Mucosa of rectum (tissue), 2 donors: ENCODE measurements at regions not wholly inside any gene's neighbourhood (a gene's known extent, or its start where the extent isn't known, plus 50 kb on each side); places are given as distances from the start of the nearest gene placed in this dataset.
"Not testable (repeated sequence)": the region's sequence is repeated elsewhere in the genome, so short reads cannot be mapped to it uniquely, and the experiment has no call there.

Source experiments
- H3K27ac ChIP-seq, 2 donors: one replicate each; pipeline ENCODE4 v1.7.0; 2013; ENCODE audit warnings: inconsistent platforms in 2 of 2, low read depth in 2 of 2, low read length in 2 of 2
- H3K27me3 ChIP-seq, 2 donors: one replicate each; pipeline ENCODE4 v1.7.0; 2013; ENCODE audit warnings: low read length in 2 of 2; ENCODE audit not compliant: control insufficient read depth in 2 of 2, insufficient read depth in 2 of 2
- H3K36me3 ChIP-seq, 2 donors: one replicate each; pipeline ENCODE4 v1.7.0; 2013; ENCODE audit warnings: low read length in 2 of 2; ENCODE audit not compliant: control insufficient read depth in 2 of 2, insufficient read depth in 2 of 2
- H3K4me1 ChIP-seq, 2 donors: one replicate each; pipeline ENCODE4 v1.7.0; 2013; ENCODE audit warnings: low read length in 2 of 2, mild to moderate bottlenecking in 1 of 2; ENCODE audit not compliant: control insufficient read depth in 2 of 2, insufficient read depth in 2 of 2
- H3K4me3 ChIP-seq, 2 donors: one replicate each; pipeline ENCODE4 v1.7.0; 2013; ENCODE audit warnings: low read length in 2 of 2
- H3K9ac ChIP-seq, 2 donors: one replicate each; pipeline ENCODE4 v1.7.0; 2013; ENCODE audit warnings: low read length in 2 of 2, low read depth in 1 of 2, mild to moderate bottlenecking in 1 of 2
- H3K9me3 ChIP-seq, 2 donors: one replicate each; pipeline ENCODE4 v1.7.0; 2013; ENCODE audit warnings: low read length in 2 of 2; ENCODE audit not compliant: control insufficient read depth in 2 of 2
- donor health status: healthy.
- donor health status: Normal muscosa, but diverticular disease.

DNA sequence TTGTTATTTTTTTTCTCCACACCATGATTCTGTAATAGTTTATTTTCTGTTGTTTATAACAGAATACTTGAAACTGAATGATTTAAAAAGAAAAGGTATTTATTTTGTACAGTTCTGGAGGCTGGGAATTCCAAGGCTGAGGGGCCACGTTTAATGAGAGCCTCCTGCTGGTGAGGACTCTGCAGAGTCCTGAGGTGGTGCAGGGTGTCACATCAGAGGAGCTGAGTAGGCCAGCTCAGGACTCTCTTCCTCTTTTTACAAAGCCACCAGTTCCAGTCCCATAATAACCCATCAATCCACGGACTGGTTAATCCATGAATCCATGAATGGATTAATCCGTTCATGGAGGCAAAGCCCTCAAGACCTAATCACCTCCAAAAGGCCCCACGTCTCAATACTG, 71.6 kb downstream of the TFAP2A start:
- H3K27me3 ChIP-seq, result no peaks in the 10 kb centered on the region
- no peak overlapping the region for H3K9ac ChIP-seq
- no peak overlapping the region for H3K27ac ChIP-seq
- no peaks in the 10 kb centered on the region for H3K9me3 ChIP-seq
- no peak overlapping the region for H3K4me3 ChIP-seq
- H3K4me1 ChIP-seq, result no peaks in the 10 kb centered on the region
- H3K36me3 ChIP-seq, result no peaks in the 10 kb centered on the region

DNA sequence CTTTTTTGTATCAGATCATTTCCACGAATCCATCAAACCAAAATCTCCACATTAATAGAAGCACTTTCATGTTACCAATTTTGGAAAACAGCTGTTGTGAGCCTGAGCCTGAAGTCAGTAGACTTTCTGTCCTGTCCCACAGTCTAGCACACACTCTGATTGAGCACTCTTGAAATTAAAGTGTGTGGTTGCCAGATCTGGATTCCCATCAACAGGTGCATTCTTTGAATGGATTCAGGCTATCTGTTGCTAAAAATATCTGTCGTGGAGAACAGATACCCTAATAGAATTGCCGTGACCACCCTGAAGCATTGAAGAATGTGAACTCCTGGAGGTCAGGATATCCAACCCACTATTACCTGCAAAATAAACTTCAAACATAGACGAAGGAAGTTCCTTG, 73.3 kb downstream of the TFAP2A start:
- no peaks in the 10 kb centered on the region for H3K27me3 ChIP-seq
- H3K36me3 ChIP-seq, result no peaks in the 10 kb centered on the region
- no peak overlapping the region for H3K9ac ChIP-seq
- H3K4me3 ChIP-seq, result no peak overlapping the region
- no peaks in the 10 kb centered on the region for H3K9me3 ChIP-seq
- no peaks in the 10 kb centered on the region for H3K4me1 ChIP-seq
- no peak overlapping the region for H3K27ac ChIP-seq

- no peak overlapping the region for H3K27ac ChIP-seq
- no peaks in the 10 kb centered on the region for H3K4me1 ChIP-seq
- H3K9ac ChIP-seq, result no peak overlapping the region
- no peaks in the 10 kb centered on the region for H3K36me3 ChIP-seq
- no peaks in the 10 kb centered on the region for H3K9me3 ChIP-seq
- no peaks in the 10 kb centered on the region for H3K27me3 ChIP-seq
- no peak overlapping the region for H3K4me3 ChIP-seq
These were observed 76.7 kb downstream of the TFAP2A start for GRCh38 chr6:10338151-10338550.

DNA sequence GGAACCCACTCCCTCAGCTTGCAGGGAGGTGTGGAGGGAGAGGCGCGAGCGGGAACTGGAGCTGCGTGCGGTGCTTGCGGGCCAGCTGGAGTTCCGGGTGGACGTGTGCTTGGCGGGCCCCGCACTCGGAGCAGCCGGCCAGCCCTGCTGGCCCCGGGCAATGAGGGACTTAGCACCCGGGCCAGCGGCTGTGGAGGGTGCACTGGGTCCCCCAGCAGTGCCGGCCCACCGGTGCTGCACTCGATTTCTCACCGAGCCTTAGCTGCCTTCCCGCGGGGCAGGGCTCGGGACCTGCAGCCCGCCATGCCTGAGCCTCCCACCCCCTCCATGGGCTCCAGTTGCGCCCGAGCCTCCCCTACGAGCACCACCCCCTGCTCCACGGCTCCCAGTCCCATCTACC, 77.5 kb downstream of the TFAP2A start:
- not testable (repeated sequence) for H3K4me1 ChIP-seq, H3K27ac ChIP-seq, H3K9me3 ChIP-seq, H3K4me3 ChIP-seq, H3K36me3 ChIP-seq, H3K27me3 ChIP-seq, H3K9ac ChIP-seq

DNA sequence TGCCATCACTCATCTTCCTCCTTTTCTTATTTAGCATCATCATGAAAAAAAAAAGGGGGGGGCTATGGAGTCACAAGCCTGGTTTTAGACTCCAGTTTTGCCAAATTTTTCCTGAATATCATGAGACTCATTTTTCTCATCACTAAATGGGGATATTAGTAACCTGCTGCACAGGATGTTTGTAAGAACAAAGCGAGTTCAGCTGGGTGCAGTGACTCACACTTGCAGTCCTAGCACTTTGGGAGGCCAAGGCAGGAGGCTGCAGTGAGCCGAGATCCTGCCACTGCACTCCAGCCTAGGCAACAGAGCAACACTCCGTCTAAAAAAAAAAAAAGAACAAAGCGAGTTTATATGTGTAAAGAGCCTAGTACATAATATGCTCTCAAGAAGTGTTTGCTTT, 82.8 kb downstream of the TFAP2A start:
- Histone ChIP-seq H3K36me3 (no peaks in the 10 kb centered on the region), H3K27ac (no peak overlapping the region), H3K4me3 (no peak overlapping the region), H3K9me3 (no peaks in the 10 kb centered on the region), H3K27me3 (no peaks in the 10 kb centered on the region), H3K9ac (no peak overlapping the region), H3K4me1 (no peaks in the 10 kb centered on the region)

DNA sequence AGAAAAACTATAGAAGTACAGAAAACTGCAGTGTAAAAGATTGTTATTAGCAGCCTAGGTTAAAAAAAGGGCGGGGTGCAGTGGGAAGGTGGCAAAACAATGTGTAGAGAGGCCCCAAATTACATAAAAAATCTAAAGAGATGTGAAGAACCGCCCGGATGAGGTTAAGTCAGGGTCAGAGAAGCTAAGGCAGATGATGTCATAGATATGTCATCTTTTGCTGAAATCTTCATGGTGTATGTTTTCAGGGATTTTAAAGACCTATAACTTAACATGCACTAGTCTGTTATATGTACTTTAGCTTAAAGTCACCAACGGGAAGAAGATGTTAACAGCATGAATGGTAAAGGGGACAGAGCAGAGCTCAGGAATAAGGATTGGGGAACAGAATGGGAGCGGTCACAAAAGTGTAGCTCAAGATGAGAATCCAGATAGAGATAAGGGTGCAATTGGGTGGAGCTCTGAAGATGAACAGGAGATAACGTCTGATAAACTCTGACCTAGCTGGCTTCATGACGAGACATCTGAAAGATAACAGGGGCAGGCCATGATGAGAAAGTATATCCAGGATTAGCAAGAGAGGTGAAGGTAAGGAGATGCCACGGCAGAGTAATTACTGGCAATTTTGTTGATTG, 83.4 kb downstream of the TFAP2A start:
- Histone ChIP-seq H3K27me3 (no peaks in the 10 kb centered on the region), H3K36me3 (no peaks in the 10 kb centered on the region), H3K4me1 (no peaks in the 10 kb centered on the region), H3K27ac (no peak overlapping the region), H3K9ac (no peak overlapping the region), H3K9me3 (no peaks in the 10 kb centered on the region), H3K4me3 (no peak overlapping the region)

- no peak overlapping the region for H3K27ac ChIP-seq
- H3K9me3 ChIP-seq, result no peaks in the 10 kb centered on the region
- H3K4me3 ChIP-seq, result no peak overlapping the region
- H3K9ac ChIP-seq, result no peak overlapping the region
- H3K27me3 ChIP-seq, result no peaks in the 10 kb centered on the region
- no peaks in the 10 kb centered on the region for H3K36me3 ChIP-seq
- no peaks in the 10 kb centered on the region for H3K4me1 ChIP-seq
These were observed 84.4 kb downstream of the TFAP2A start for GRCh38 chr6:10330515-10330914.

- H3K9ac ChIP-seq, result no peak overlapping the region
- H3K27ac ChIP-seq, result no peak overlapping the region
- H3K9me3 ChIP-seq, result no peaks in the 10 kb centered on the region
- no peaks in the 10 kb centered on the region for H3K4me1 ChIP-seq
- no peaks in the 10 kb centered on the region for H3K27me3 ChIP-seq
- no peak overlapping the region for H3K4me3 ChIP-seq
- no peaks in the 10 kb centered on the region for H3K36me3 ChIP-seq
These were observed 91.9 kb downstream of the TFAP2A start for GRCh38 chr6:10323018-10323417.

DNA sequence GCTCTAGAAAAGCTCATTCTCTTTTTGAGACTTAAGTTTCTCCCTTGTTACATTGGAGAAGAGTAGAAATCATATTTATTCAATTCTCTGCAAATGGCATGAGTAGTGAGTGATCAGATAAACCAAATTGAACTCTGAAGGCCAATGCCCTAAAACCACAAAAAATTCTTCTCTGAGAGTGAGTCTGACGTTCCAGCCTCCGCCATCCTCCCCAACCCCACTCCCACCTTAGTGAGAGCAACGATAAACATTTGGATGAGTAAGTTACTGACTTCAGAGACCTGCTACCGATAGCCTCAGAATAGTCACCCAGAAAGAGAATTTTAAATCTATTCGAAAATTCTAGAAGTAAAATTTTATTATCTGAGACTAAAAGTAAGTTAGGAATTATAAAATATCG, 94.6 kb downstream of the TFAP2A start:
- H3K9me3 ChIP-seq, result no peaks in the 10 kb centered on the region
- H3K9ac ChIP-seq, result no peak overlapping the region
- no peaks in the 10 kb centered on the region for H3K27me3 ChIP-seq
- no peaks in the 10 kb centered on the region for H3K4me1 ChIP-seq
- H3K4me3 ChIP-seq, result no peak overlapping the region
- H3K27ac ChIP-seq, result no peak overlapping the region
- H3K36me3 ChIP-seq, result no peaks in the 10 kb centered on the region

DNA sequence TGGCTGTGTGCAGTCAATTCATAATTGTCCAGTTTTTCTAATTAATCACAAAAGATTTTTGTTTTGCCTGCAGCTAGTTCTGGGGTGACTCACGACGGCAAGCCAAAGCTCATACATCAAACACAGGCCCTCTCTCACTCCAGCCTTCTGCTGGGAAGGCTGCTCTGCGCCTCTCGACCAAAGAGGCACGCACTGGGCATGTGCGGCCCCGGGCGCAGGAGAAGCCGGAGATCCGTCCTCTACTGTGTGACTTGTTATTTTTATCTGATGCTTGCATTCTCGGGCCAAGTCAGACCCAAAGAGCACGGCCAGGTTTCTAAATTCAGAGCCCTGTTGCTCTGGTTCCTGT, 98.5 kb downstream of the TFAP2A start:
- no peaks in the 10 kb centered on the region for H3K36me3 ChIP-seq
- no peaks in the 10 kb centered on the region for H3K4me1 ChIP-seq
- no peaks in the 10 kb centered on the region for H3K9me3 ChIP-seq
- H3K4me3 ChIP-seq, result no peak overlapping the region
- no peak overlapping the region for H3K27ac ChIP-seq
- no peaks in the 10 kb centered on the region for H3K27me3 ChIP-seq
- no peak overlapping the region for H3K9ac ChIP-seq
